SK-N-SH (cell line): ENCODE measurements at regions not wholly inside any gene's neighbourhood (a gene's known extent, or its start where the extent isn't known, plus 50 kb on each side); places are given as distances from the start of the nearest gene placed in this dataset.

Experiments used
- CTCF ChIA-PET: fragments of 300-600, 350-600 bp; formaldehyde crosslinking; extraction: SDS; loops from one replicate; lab custom pipeline; 2021; lab: Yijun Ruan, JAX
- POLR2A ChIA-PET: fragments of 350-600 bp; sonication (Branson Sonifier 250); formaldehyde crosslinking; extraction: SDS; loops from one replicate; lab custom pipeline; 2020; ENCODE audit warnings: antibody characterized with exemption, inconsistent platforms; lab: Yijun Ruan, JAX
- DNase-seq: peaks from one replicate; pipeline ENCODE4 v3.0.0; 2012
- H2AFZ ChIP-seq: fragments of 200-600 bp; sonication (generic); 2 replicates; pipeline ENCODE4 v1.8.1; 2016; ENCODE audit warnings: antibody characterized with exemption, mild to moderate bottlenecking, low read depth
- H3F3A ChIP-seq: fragments of 200-600 bp; sonication (generic); replicated peaks from 2 replicates; pipeline ENCODE3; 2016; ENCODE audit warnings: antibody characterized with exemption, mild to moderate bottlenecking; ENCODE audit not compliant: insufficient read depth
- H3K27ac ChIP-seq, 2 experiments: fragments of 200-500 bp in 1 of 2; fragments of 200-600 bp in 1 of 2; sonication (Bioruptor generic) in 1 of 2; sonication (generic), shearing (Covaris generic) in 1 of 2; 2 replicates each; pipeline versions ENCODE4 v1.5.1 to v1.6.1; 2014 to 2016; ENCODE audit warnings: low read depth in 2 of 2, inconsistent platforms in 1 of 2, low read length in 1 of 2, mild to moderate bottlenecking in 1 of 2, mixed read lengths in 1 of 2
- H3K27me3 ChIP-seq: fragments of 200-600 bp; sonication (generic), shearing (Covaris generic); 2 replicates; pipeline ENCODE4 v1.6.1; 2016; ENCODE audit warnings: mixed run types; ENCODE audit not compliant: insufficient read depth
- H3K36me3 ChIP-seq, 2 experiments: fragments of 200-500 bp in 1 of 2; fragments of 200-600 bp in 1 of 2; sonication (Bioruptor generic) in 1 of 2; sonication (generic) in 1 of 2; replicated peaks in 1 of 2; 2 replicates each; pipeline versions ENCODE3 to v1.5.1; 2014 to 2016; ENCODE audit warnings: low read length in 1 of 2, mild to moderate bottlenecking in 1 of 2; ENCODE audit not compliant: insufficient read depth in 2 of 2, control insufficient read depth in 1 of 2
- H3K4me1 ChIP-seq, 2 experiments: fragments of 200-500 bp in 1 of 2; fragments of 200-600 bp in 1 of 2; sonication (Bioruptor generic) in 1 of 2; sonication (generic), shearing (Covaris generic) in 1 of 2; 2 replicates each; pipeline versions ENCODE4 v1.5.1 to v1.6.1; 2014 to 2016; ENCODE audit warnings: low read depth in 1 of 2, low read length in 1 of 2, mixed run types in 1 of 2; ENCODE audit not compliant: insufficient read depth in 2 of 2, control insufficient read depth in 1 of 2
- H3K4me2 ChIP-seq: fragments of 200-600 bp; sonication (generic), shearing (Covaris generic); 2 replicates; pipeline ENCODE4 v1.6.1; 2017; ENCODE audit warnings: mixed run types
- H3K4me3 ChIP-seq, 2 experiments: fragments of 200-500 bp in 1 of 2; fragments of 200-600 bp in 1 of 2; sonication (Bioruptor generic) in 1 of 2; sonication (generic), shearing (Covaris generic) in 1 of 2; 2 replicates each; pipeline versions ENCODE4 v1.5.1 to v1.8.1; 2014 to 2016; ENCODE audit warnings: low read depth in 2 of 2, inconsistent platforms in 1 of 2, low read length in 1 of 2, mild to moderate bottlenecking in 1 of 2, mixed read lengths in 1 of 2, moderate library complexity in 1 of 2
- H3K79me2 ChIP-seq: fragments of 200-600 bp; sonication (generic); 2 replicates; pipeline ENCODE4 v1.8.1; 2017; ENCODE audit warnings: mild to moderate bottlenecking; ENCODE audit not compliant: insufficient read depth
- H3K9ac ChIP-seq: fragments of 200-600 bp; sonication (generic); 2 replicates; pipeline ENCODE4 v1.6.1; 2017; ENCODE audit warnings: mixed run types
- H3K9me2 ChIP-seq: fragments of 200-600 bp; sonication (generic); 2 replicates; pipeline ENCODE4 v1.6.1; 2017; ENCODE audit warnings: mixed run types
- H3K9me3 ChIP-seq: fragments of 200-600 bp; sonication (generic); 2 replicates; pipeline ENCODE4 v1.6.1; 2017; ENCODE audit warnings: mixed run types, mild to moderate bottlenecking, moderate library complexity
- H4K20me1 ChIP-seq: fragments of 200-600 bp; sonication (generic); 2 replicates; pipeline ENCODE4 v1.6.1; 2017; ENCODE audit warnings: mild to moderate bottlenecking, mixed run types; ENCODE audit not compliant: insufficient read depth
- CHD2 ChIP-seq: fragments of 150-350 bp; IDR thresholded peaks from 2 replicates; pipeline ENCODE4 v1.6.1; 2018; ENCODE audit warnings: low read length; ENCODE audit not compliant: partially characterized antibody
- ELF1 ChIP-seq: IDR thresholded peaks from 2 replicates; pipeline ENCODE4 v1.4.0; 2012
- EP300 ChIP-seq, 2 experiments: IDR thresholded peaks; 2 replicates each; pipeline versions ENCODE4 v1.4.0 to v1.6.1; 2012; ENCODE audit warnings: borderline replicate concordance in 1 of 2, low read depth in 1 of 2, low read length in 1 of 2
- EZH2phosphoT487 ChIP-seq: fragments of 200-600 bp; sonication (generic); IDR thresholded peaks from 2 replicates; pipeline ENCODE4 v1.6.1; 2017; ENCODE audit warnings: low read depth, mixed run types, mild to moderate bottlenecking, antibody characterized with exemption, moderate library complexity, borderline replicate concordance
- FOSL2 ChIP-seq: IDR thresholded peaks from 2 replicates; pipeline ENCODE4 v1.4.0; 2012; ENCODE audit warnings: low read depth, mild to moderate bottlenecking, moderate library complexity, borderline replicate concordance
- FOXM1 ChIP-seq: IDR thresholded peaks from 2 replicates; pipeline ENCODE4 v1.4.0; 2012; ENCODE audit warnings: low read depth, mild to moderate bottlenecking
- GABPA ChIP-seq: IDR thresholded peaks from 2 replicates; pipeline ENCODE4 v1.4.0; 2012; ENCODE audit warnings: low read depth, mild to moderate bottlenecking
- GATA2 ChIP-seq: sonication (generic); formaldehyde crosslinking; IDR thresholded peaks from 2 replicates; pipeline ENCODE4 v1.5.0; 2020; ENCODE audit warnings: mild to moderate bottlenecking, missing genetic modification reagents
- MEF2A ChIP-seq: IDR thresholded peaks from 2 replicates; pipeline ENCODE4 v1.4.0; 2012; ENCODE audit warnings: low read depth, borderline replicate concordance
- MXI1 ChIP-seq: IDR thresholded peaks from 2 replicates; pipeline ENCODE4 v1.6.1; 2012; ENCODE audit warnings: mild to moderate bottlenecking, low read depth, low read length, improper control_type of control experiment
- NRF1 ChIP-seq: IDR thresholded peaks from 2 replicates; pipeline ENCODE4 v1.6.1; 2012; ENCODE audit warnings: low read depth, mild to moderate bottlenecking, low read length
- POLR2AphosphoS5 ChIP-seq: IDR thresholded peaks from 2 replicates; pipeline ENCODE4 v1.6.1; 2012; ENCODE audit warnings: low read depth, low read length
- RAD21 ChIP-seq: IDR thresholded peaks from 2 replicates; pipeline ENCODE4 v1.6.1; 2012; ENCODE audit warnings: mild to moderate bottlenecking, low read length
- RFX5 ChIP-seq: IDR thresholded peaks from 2 replicates; pipeline ENCODE4 v1.6.1; 2012; ENCODE audit warnings: mild to moderate bottlenecking, improper control_type of control experiment, low read length
- RXRA ChIP-seq: IDR thresholded peaks from 2 replicates; pipeline ENCODE4 v1.4.0; 2012; ENCODE audit warnings: low read depth, mild to moderate bottlenecking, borderline replicate concordance
- TCF12 ChIP-seq: IDR thresholded peaks from 2 replicates; pipeline ENCODE4 v1.4.0; 2012
- TEAD4 ChIP-seq: IDR thresholded peaks from 2 replicates; pipeline ENCODE4 v1.4.0; 2012; ENCODE audit warnings: mild to moderate bottlenecking, borderline replicate concordance; ENCODE audit not compliant: insufficient read depth
- WGBS: methylation state at CpG from one replicate; pipeline ENCODE4 v1.1.6; 2017; ENCODE audit warnings: low lambda C conversion rate; 5-methylcytosine and 5-hydroxymethylcytosine counted together
- TF ChIP-seq, protein P1 (sequence below): fragments of 150-350 bp; IDR thresholded peaks from 2 replicates; pipeline ENCODE4 v1.6.1; 2017; ENCODE audit warnings: antibody characterized with exemption, low read length, low read depth, borderline replicate concordance
- TF ChIP-seq, protein P2 (sequence below): IDR thresholded peaks from 2 replicates; pipeline ENCODE4; 2012
- TF ChIP-seq, protein P3 (sequence below): IDR thresholded peaks from 2 replicates; pipeline ENCODE4 v1.4.0; 2012; ENCODE audit warnings: low read depth
- TF ChIP-seq, protein P4 (sequence below): IDR thresholded peaks from 2 replicates; pipeline ENCODE4 v1.6.1; 2012; ENCODE audit warnings: mild to moderate bottlenecking, low read depth, low read length, moderate library complexity
- TF ChIP-seq, protein P5 (sequence below): IDR thresholded peaks from 2 replicates; pipeline ENCODE4 v1.4.0; 2012; ENCODE audit warnings: low read depth, borderline replicate concordance

DNA sequence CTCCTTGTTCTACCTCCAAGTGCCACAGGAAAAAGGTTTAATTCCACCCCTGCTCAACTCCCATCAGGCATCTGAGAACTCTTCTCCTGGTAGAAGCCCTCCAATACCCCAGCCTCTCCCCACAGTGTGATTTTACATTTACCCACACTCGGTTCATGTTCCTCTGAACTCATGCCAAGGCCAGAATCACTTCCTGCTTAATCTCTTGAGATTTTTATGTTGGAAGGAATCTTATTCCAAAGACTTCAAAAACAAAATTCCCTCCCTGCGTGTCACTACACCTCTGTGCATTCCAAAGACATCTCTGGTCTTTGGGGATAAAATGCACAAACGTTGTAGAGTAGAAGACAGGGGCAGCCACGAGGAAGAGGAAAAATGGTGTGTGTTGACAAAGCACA lies 186.8 kb downstream of the ACTL7B start (continued):
- TF ChIP-seq, protein P1, sequence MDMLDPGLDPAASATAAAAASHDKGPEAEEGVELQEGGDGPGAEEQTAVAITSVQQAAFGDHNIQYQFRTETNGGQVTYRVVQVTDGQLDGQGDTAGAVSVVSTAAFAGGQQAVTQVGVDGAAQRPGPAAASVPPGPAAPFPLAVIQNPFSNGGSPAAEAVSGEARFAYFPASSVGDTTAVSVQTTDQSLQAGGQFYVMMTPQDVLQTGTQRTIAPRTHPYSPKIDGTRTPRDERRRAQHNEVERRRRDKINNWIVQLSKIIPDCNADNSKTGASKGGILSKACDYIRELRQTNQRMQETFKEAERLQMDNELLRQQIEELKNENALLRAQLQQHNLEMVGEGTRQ: no peak
- TF ChIP-seq RFX5 (no peak), RXRA (no peak), RAD21 (no peak), FOXM1 (no peak)
- TF ChIP-seq, protein P2, sequence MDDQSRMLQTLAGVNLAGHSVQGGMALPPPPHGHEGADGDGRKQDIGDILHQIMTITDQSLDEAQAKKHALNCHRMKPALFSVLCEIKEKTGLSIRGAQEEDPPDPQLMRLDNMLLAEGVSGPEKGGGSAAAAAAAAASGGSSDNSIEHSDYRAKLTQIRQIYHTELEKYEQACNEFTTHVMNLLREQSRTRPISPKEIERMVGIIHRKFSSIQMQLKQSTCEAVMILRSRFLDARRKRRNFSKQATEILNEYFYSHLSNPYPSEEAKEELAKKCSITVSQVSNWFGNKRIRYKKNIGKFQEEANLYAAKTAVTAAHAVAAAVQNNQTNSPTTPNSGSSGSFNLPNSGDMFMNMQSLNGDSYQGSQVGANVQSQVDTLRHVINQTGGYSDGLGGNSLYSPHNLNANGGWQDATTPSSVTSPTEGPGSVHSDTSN: no peak

DNA sequence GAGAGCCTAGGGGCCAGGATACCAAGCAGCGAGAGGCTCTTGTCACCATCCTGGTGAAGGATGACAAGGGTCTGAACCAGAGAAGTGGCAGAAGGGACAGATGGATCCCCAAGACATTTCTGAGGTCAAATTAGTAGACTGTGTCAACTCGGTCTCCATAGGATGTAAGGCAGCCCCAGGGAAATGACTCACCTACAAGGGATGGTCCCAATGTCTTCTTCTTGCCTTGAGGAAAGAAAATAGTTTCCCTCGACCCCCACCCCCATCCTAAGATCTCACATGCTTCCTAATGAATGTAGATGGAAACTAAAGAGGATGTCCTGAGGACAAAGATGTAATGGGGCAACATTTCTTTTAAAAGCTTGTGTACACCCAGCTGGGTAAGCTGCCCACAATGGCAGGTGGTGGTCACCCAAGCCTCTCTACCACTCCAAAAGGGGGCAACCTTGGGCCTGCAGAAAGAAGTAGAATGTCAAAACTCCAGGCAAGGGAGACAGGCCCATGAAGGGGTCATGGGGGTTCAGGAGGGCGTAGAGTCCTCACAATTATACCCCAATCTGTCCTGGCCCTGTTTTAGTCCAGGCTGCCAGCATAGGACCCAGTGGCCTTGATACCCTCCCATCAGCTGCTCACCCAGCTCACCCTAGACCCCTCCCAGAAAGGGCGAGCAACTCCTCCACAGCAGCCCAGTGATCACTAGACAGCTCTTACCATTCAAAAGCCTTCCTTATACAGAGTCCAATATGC lies 187.4 kb downstream of the ACTL7B start:
- H2AFZ ChIP-seq: no peak overlapping the region
- no peaks in the 10 kb centered on the region for H3K4me1 ChIP-seq
- CTCF ChIA-PET: no interaction called here
- no peaks in the 10 kb centered on the region for H3F3A ChIP-seq
- no peaks in the 10 kb centered on the region for H3K9me3 ChIP-seq
- no peaks in the 10 kb centered on the region; the same call in 1 of the 2 replicates for H3K27me3 ChIP-seq
- H3K9me2 ChIP-seq: no peaks in the 10 kb centered on the region
- no peaks in the 10 kb centered on the region for H3K79me2 ChIP-seq
- no peak overlapping the region for H3K9ac ChIP-seq
- no peaks in the 10 kb centered on the region for H3K36me3 ChIP-seq
- 4% methylated on average over 4 of the region's 5 CpGs for WGBS
- no peak overlapping the region for H3K4me3 ChIP-seq
- H3K4me2 ChIP-seq: no peak overlapping the region
- TF ChIP-seq EP300 (IDR thresholded peaks at IDR 0.05; ENCODE audit: borderline replicate concordance in 1 of 2, low read depth in 1 of 2, low read length in 1 of 2) (no peak), POLR2AphosphoS5 (no peak), GABPA (no peak), MXI1 (no peak), FOXM1 (no peak), GATA2 (no peak), TEAD4 (no peak), TCF12 (no peak), EZH2phosphoT487 (no peak), RFX5 (no peak), NRF1 (no peak), FOSL2 (no peak), MEF2A (no peak), ELF1 (no peak), CHD2 (no peak)
- TF ChIP-seq, protein P1: no peak
- TF ChIP-seq, protein P3, sequence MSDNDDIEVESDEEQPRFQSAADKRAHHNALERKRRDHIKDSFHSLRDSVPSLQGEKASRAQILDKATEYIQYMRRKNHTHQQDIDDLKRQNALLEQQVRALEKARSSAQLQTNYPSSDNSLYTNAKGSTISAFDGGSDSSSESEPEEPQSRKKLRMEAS: no peak
- TF ChIP-seq, protein P4, sequence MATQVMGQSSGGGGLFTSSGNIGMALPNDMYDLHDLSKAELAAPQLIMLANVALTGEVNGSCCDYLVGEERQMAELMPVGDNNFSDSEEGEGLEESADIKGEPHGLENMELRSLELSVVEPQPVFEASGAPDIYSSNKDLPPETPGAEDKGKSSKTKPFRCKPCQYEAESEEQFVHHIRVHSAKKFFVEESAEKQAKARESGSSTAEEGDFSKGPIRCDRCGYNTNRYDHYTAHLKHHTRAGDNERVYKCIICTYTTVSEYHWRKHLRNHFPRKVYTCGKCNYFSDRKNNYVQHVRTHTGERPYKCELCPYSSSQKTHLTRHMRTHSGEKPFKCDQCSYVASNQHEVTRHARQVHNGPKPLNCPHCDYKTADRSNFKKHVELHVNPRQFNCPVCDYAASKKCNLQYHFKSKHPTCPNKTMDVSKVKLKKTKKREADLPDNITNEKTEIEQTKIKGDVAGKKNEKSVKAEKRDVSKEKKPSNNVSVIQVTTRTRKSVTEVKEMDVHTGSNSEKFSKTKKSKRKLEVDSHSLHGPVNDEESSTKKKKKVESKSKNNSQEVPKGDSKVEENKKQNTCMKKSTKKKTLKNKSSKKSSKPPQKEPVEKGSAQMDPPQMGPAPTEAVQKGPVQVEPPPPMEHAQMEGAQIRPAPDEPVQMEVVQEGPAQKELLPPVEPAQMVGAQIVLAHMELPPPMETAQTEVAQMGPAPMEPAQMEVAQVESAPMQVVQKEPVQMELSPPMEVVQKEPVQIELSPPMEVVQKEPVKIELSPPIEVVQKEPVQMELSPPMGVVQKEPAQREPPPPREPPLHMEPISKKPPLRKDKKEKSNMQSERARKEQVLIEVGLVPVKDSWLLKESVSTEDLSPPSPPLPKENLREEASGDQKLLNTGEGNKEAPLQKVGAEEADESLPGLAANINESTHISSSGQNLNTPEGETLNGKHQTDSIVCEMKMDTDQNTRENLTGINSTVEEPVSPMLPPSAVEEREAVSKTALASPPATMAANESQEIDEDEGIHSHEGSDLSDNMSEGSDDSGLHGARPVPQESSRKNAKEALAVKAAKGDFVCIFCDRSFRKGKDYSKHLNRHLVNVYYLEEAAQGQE: no peak
- TF ChIP-seq, protein P5, sequence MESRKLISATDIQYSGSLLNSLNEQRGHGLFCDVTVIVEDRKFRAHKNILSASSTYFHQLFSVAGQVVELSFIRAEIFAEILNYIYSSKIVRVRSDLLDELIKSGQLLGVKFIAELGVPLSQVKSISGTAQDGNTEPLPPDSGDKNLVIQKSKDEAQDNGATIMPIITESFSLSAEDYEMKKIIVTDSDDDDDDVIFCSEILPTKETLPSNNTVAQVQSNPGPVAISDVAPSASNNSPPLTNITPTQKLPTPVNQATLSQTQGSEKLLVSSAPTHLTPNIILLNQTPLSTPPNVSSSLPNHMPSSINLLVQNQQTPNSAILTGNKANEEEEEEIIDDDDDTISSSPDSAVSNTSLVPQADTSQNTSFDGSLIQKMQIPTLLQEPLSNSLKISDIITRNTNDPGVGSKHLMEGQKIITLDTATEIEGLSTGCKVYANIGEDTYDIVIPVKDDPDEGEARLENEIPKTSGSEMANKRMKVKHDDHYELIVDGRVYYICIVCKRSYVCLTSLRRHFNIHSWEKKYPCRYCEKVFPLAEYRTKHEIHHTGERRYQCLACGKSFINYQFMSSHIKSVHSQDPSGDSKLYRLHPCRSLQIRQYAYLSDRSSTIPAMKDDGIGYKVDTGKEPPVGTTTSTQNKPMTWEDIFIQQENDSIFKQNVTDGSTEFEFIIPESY: no peak
- POLR2A ChIA-PET: no interaction called here
- H3K27ac ChIP-seq: no peak overlapping the region
- H4K20me1 ChIP-seq: no peaks in the 10 kb centered on the region
- DNase-seq: no peak
